Loucy (cell line): ENCODE measurements at regions not wholly inside any gene's neighbourhood (a gene's known extent, or its start where the extent isn't known, plus 50 kb on each side); places are given as distances from the start of the nearest gene placed in this dataset.

Experiments
- H2AFZ ChIP-seq: fragments of 200-600 bp; sonication (generic); 2 replicates; pipeline ENCODE4 v1.6.0; 2016; ENCODE audit warnings: antibody characterized with exemption, mild to moderate bottlenecking, low read length, moderate library complexity
- H3F3A ChIP-seq: fragments of 200-600 bp; 2 replicates; pipeline ENCODE4 v1.6.0; 2016; ENCODE audit warnings: antibody characterized with exemption, low read depth, mild to moderate bottlenecking
- H3K27me3 ChIP-seq: fragments of 200-600 bp; sonication (generic); 2 replicates; pipeline ENCODE4 v1.6.1; 2014; ENCODE audit warnings: low read length, mild to moderate bottlenecking; ENCODE audit not compliant: insufficient read depth, poor library complexity, severe bottlenecking
- H3K36me3 ChIP-seq: fragments of 200-600 bp; sonication (generic); 2 replicates; pipeline ENCODE4 v1.6.1; 2016; ENCODE audit warnings: low read length; ENCODE audit not compliant: insufficient read depth
- H3K4me1 ChIP-seq: fragments of 200-600 bp; sonication (generic); 2 replicates; pipeline ENCODE4 v1.5.1; 2014; ENCODE audit warnings: low read length, mild to moderate bottlenecking; ENCODE audit not compliant: insufficient read depth, poor library complexity, severe bottlenecking
- H3K4me2 ChIP-seq: fragments of 200-600 bp; sonication (generic); 2 replicates; pipeline ENCODE4 v1.6.0; 2014; ENCODE audit warnings: antibody characterized with exemption, low read length, low read depth, mild to moderate bottlenecking; ENCODE audit not compliant: poor library complexity, severe bottlenecking
- H3K4me3 ChIP-seq: fragments of 200-600 bp; sonication (generic); 2 replicates; pipeline ENCODE4 v1.5.1; 2014; ENCODE audit warnings: low read length, mild to moderate bottlenecking, mixed read lengths; ENCODE audit not compliant: poor library complexity, severe bottlenecking
- H3K79me2 ChIP-seq: fragments of 200-600 bp; sonication (generic); 2 replicates; pipeline ENCODE4 v1.6.1; 2014; ENCODE audit warnings: low read length; ENCODE audit not compliant: insufficient read depth
- H3K9ac ChIP-seq: fragments of 200-600 bp; sonication (generic); 2 replicates; pipeline ENCODE4 v1.6.0; 2014; ENCODE audit warnings: mild to moderate bottlenecking, low read depth, low read length, moderate library complexity; ENCODE audit not compliant: poor library complexity, severe bottlenecking
- H3K9me2 ChIP-seq: fragments of 200-600 bp; sonication (generic); replicated peaks from 2 replicates; pipeline ENCODE4 v1.6.1; 2016; ENCODE audit warnings: low read depth, low read length, mixed read lengths
- H3K9me3 ChIP-seq: fragments of 200-600 bp; sonication (generic); 2 replicates; pipeline ENCODE4 v1.6.1; 2014; ENCODE audit warnings: mild to moderate bottlenecking, antibody characterized with exemption, low read length, low read depth; ENCODE audit not compliant: insufficient read depth
- H4K20me1 ChIP-seq: fragments of 200-600 bp; sonication (generic); 2 replicates; pipeline ENCODE4 v1.6.0; 2014; ENCODE audit warnings: antibody characterized with exemption, low read length, mild to moderate bottlenecking; ENCODE audit not compliant: insufficient read depth, poor library complexity, severe bottlenecking
- EZH2phosphoT487 ChIP-seq: fragments of 200-600 bp; IDR thresholded peaks from 2 replicates; pipeline ENCODE4 v1.6.1; 2018; ENCODE audit warnings: antibody characterized with exemption, mild to moderate bottlenecking, moderate library complexity, borderline replicate concordance
- TF ChIP-seq, protein P1 (sequence below): fragments of 200-600 bp; sonication (generic); conservative IDR thresholded peaks from 2 replicates; pipeline ENCODE4 v1.5.1; 2014; ENCODE audit warnings: mild to moderate bottlenecking, antibody characterized with exemption, low read length

DNA sequence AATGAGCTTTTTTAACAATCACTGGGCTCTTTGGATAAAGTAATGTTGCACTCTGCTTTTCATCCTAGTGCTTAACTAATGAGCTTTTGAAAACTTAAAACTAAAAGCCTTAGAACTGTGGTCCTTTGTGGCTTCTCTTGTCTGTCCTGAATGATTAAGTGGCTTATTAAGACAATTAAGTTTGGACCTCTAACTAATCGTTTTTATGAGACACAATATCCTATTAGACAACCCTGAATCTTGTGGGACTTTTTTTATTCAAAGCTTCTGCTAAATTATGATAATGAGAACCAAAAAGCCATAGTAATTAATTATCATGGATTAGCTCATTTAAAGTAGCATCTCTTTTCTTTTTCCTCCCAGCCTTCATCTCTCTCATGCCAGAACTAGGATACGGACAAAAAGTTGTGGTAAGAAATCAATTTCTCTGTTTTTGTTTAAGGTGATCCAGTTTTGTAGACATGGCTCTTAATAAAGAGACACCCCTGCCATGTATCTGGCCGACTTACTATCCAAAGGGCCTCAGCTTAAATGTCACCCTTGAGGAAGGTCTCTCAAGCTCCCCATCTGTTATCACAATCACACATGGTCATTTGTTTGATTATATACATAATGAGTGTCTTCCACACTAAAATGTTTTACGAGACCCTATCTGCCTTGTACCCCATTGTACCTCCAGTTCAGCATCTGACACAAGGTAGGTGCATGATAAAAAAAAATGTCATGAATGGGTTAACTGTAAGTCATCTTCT is 384.4 kb upstream of the IRAK1BP1 start:
- Histone ChIP-seq H3K4me3 (no peak overlapping the region), H3K4me2 (no peak overlapping the region), H2AFZ (no peak overlapping the region), H3K36me3 (no peaks in the 10 kb centered on the region), H3F3A (no peaks in the 10 kb centered on the region), H4K20me1 (no peaks in the 10 kb centered on the region), H3K9ac (no peak overlapping the region), H3K79me2 (no peaks in the 10 kb centered on the region), H3K9me3 (no peaks in the 10 kb centered on the region), H3K9me2 (no peaks in the 10 kb centered on the region), H3K4me1 (no peaks in the 10 kb centered on the region), H3K27me3 (no peaks in the 10 kb centered on the region)
- no peak for TF ChIP-seq EZH2phosphoT487
- TF ChIP-seq, protein P1, sequence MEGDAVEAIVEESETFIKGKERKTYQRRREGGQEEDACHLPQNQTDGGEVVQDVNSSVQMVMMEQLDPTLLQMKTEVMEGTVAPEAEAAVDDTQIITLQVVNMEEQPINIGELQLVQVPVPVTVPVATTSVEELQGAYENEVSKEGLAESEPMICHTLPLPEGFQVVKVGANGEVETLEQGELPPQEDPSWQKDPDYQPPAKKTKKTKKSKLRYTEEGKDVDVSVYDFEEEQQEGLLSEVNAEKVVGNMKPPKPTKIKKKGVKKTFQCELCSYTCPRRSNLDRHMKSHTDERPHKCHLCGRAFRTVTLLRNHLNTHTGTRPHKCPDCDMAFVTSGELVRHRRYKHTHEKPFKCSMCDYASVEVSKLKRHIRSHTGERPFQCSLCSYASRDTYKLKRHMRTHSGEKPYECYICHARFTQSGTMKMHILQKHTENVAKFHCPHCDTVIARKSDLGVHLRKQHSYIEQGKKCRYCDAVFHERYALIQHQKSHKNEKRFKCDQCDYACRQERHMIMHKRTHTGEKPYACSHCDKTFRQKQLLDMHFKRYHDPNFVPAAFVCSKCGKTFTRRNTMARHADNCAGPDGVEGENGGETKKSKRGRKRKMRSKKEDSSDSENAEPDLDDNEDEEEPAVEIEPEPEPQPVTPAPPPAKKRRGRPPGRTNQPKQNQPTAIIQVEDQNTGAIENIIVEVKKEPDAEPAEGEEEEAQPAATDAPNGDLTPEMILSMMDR, result no peak

DNA sequence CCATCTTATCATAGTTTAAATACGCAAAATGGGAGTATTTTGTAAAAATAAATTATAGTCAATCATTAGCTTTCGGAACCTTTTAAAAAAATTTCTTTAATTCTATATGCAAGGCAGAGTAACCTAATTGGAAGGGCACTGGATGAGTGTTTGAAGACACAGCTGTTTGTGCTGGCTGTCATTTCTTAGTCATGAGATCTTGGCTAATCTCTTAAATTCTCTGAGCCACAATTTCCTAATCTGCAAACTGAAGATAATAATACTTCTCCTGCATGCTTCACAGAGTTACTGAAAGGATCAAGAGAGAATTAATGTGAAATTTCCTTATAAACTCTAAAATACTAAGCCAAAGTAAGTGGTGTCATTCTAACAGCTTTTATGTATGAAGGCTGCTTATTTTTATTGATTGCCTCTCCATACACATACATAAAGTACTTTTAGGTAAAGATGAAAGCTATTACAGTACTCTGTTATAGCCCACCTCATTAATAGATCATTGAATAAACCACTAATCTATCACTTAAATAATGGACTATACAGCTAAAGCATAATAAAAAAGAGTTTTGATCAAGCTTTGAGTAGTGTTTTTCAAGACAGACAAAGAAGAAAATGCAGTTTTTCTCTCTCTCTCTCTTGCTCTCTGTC is 383.7 kb upstream of the IRAK1BP1 start:
- no peaks in the 10 kb centered on the region for H3K36me3 ChIP-seq

DNA sequence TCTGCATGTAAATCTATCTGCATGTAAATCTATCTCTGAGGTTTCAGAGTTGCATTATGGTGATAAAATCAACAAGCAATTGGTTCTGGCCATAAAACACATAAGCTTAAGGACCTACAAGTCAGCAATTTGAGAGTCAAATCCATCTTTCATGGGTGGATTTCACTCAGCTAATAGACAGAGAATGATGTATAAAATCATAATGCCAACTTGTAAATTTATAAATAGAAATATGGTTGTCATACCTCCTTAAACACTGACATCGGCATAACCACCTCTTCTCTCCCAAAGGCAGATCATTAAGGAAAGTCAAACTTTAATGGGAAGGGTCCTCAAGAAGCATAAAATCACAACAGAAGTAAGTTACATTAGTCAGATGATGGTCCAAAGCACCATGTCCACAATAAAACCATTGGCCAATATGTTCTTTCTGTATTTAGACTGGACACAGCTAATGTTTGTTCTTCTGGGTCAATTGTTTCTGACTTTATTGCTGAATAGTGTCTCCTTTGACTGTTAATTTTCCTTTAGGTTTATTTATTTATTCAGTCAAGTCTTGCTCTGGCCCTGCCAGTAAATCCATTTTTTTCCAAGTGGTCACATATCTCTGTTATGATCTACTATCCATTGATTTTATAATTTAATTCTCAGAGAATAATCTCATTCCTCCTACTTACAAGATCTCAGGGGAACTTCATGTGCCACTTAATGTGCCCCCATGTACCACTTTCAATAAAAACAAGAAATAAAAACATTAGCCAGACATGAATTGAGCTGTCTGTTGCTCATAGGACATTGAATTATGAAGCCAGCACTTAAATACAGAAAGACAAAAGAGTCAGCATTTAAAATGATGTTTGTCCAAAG is 382.9 kb upstream of the IRAK1BP1 start:
- Histone ChIP-seq H3K4me3 (no peak overlapping the region), H3K27me3 (no peaks in the 10 kb centered on the region), H3F3A (no peaks in the 10 kb centered on the region), H4K20me1 (no peaks in the 10 kb centered on the region), H3K79me2 (no peaks in the 10 kb centered on the region), H2AFZ (no peak overlapping the region), H3K9me2 (no peaks in the 10 kb centered on the region), H3K9ac (no peak overlapping the region), H3K4me2 (no peak overlapping the region), H3K36me3 (no peaks in the 10 kb centered on the region), H3K4me1 (no peaks in the 10 kb centered on the region), H3K9me3 (no peaks in the 10 kb centered on the region)
- TF ChIP-seq, protein P1, result no peak
- no peak for TF ChIP-seq EZH2phosphoT487

More for the DNA sequence above, 383.7 kb upstream of the IRAK1BP1 start:
- Histone ChIP-seq H4K20me1 (no peaks in the 10 kb centered on the region), H3F3A (no peaks in the 10 kb centered on the region), H3K9ac (no peak overlapping the region), H3K4me1 (no peaks in the 10 kb centered on the region), H3K9me2 (no peaks in the 10 kb centered on the region), H3K4me2 (no peak overlapping the region), H3K27me3 (no peaks in the 10 kb centered on the region), H2AFZ (no peak overlapping the region), H3K79me2 (no peaks in the 10 kb centered on the region), H3K9me3 (no peaks in the 10 kb centered on the region), H3K4me3 (no peak overlapping the region)
- TF ChIP-seq EZH2phosphoT487, result no peak
- TF ChIP-seq, protein P1, result no peak
